Lower leg skin (tissue), 3 donors: ENCODE measurements at regions not wholly inside any gene's neighbourhood (a gene's known extent, or its start where the extent isn't known, plus 50 kb on each side); places are given as distances from the start of the nearest gene placed in this dataset.

ENCODE experiments used
- CTCF ChIP-seq, 3 donors: fragments of 450-650 bp; IDR thresholded peaks; one replicate each; pipeline ENCODE4 v1.5.1; 2016; ENCODE audit warnings: antibody characterized with exemption in 3 of 3, mild to moderate bottlenecking in 3 of 3, moderate library complexity in 2 of 3
- POLR2A ChIP-seq, 2 donors: fragments of 450-650 bp; IDR thresholded peaks; one replicate each; pipeline ENCODE4 v1.6.1; 2016 to 2017; ENCODE audit warnings: antibody characterized with exemption in 2 of 2, mild to moderate bottlenecking in 1 of 2, moderate library complexity in 1 of 2

- TF ChIP-seq CTCF (IDR thresholded peaks at IDR 0.05) (no peak), POLR2A (IDR thresholded peaks at IDR 0.05) (no peak)
Measured at GRCh38 chr22:46060292-46061123, 83.5 kb upstream of the WNT7B start.
